Esophagus muscularis mucosa (tissue), 3 donors: ENCODE measurements at regions not wholly inside any gene's neighbourhood (a gene's known extent, or its start where the extent isn't known, plus 50 kb on each side); places are given as distances from the start of the nearest gene placed in this dataset.

ENCODE experiments used
- CTCF ChIP-seq, 3 experiments: fragments of 200-600 bp in 2 of 3; fragments of 450-650 bp in 1 of 3; sonication (generic) in 2 of 3; IDR thresholded peaks; one replicate each; pipeline ENCODE4 v1.5.1; 2017 to 2019; ENCODE audit warnings: antibody characterized with exemption in 3 of 3, mild to moderate bottlenecking in 2 of 3, moderate library complexity in 1 of 3
- POLR2A ChIP-seq: fragments of 450-650 bp; IDR thresholded peaks from one replicate; pipeline ENCODE4 v1.6.1; 2017; ENCODE audit warnings: antibody characterized with exemption, moderate library complexity, mild to moderate bottlenecking, low read depth

- TF ChIP-seq CTCF (IDR thresholded peaks at IDR 0.05) (no peak), POLR2A (no peak)
Observed at GRCh38 chr5:142434322-142434612, 109.4 kb upstream of the SPRY4 start.
